GM12891 (cell line): ENCODE measurements at regions not wholly inside any gene's neighbourhood (a gene's known extent, or its start where the extent isn't known, plus 50 kb on each side); places are given as distances from the start of the nearest gene placed in this dataset.

Experiments
- DNase-seq: peaks from one replicate; pipeline ENCODE4 v3.0.0; 2011; ENCODE audit warnings: low spot score; ENCODE audit not compliant: insufficient read length
- FAIRE-seq: peaks from 2 replicates; lab custom pipeline; 2011; peaks lifted over from hg19 to GRCh38; lab: Jason Lieb, UNC
- PAX5 ChIP-seq: IDR thresholded peaks from 2 replicates; pipeline ENCODE4 v1.6.1; 2011; ENCODE audit warnings: low read length, moderate library complexity, mild to moderate bottlenecking; ENCODE audit not compliant: insufficient read depth, severe bottlenecking
- POLR2A ChIP-seq: IDR thresholded peaks from 2 replicates; pipeline ENCODE4 v1.6.1; 2011; ENCODE audit warnings: low read depth, low read length, control low read depth
- POLR2AphosphoS5 ChIP-seq: IDR thresholded peaks from 2 replicates; pipeline ENCODE4 v1.6.1; 2011; ENCODE audit warnings: low read depth, low read length, control low read depth
- POU2F2 ChIP-seq: IDR thresholded peaks from 2 replicates; pipeline ENCODE4 v1.6.1; 2011; ENCODE audit warnings: low read depth, mild to moderate bottlenecking, control low read depth, low read length, moderate library complexity
- SPI1 ChIP-seq: IDR thresholded peaks from 2 replicates; pipeline ENCODE4 v1.6.1; 2011; ENCODE audit warnings: low read depth, low read length, control low read depth
- TAF1 ChIP-seq: IDR thresholded peaks from 2 replicates; pipeline ENCODE4 v1.6.1; 2011; ENCODE audit warnings: low read depth, low read length, control low read depth

DNA sequence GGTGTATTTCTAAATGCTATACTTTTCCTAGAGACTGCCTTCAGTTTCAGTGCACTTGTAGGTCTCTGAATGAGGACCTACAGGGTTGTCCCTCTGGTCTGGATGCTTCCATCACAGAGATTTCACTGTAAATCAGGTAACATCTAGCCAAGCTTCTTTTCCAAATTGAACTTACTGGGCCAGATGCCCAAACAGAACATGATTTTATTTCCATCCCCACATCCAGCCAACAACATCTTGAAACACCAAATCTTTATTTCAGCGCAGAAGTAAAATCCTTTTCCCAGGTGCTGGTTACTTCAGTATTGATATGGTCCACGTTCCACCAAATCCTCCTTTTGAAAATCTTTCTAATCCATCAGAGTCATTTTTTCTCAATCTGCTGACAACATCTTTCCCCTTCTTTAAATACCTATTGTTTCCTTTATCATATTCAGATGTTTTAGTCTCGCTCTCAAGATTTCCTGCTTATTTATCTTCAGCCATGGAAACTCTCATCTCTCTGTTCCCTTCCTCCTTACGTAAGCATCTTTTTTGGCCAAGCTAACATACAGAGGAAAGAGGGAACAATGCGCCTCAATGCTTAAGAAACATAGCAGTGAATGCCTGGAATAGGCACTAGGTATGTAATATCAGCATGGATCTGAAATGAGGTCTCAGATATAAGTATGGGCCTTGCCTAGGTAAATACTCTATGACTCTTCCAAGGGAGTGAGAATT lies 201.2 kb upstream of the MTNR1B start:
- DNase-seq (no peak), FAIRE-seq (no peak)
- TF ChIP-seq POLR2AphosphoS5 (no peak), PAX5 (no peak), POU2F2 (no peak), POLR2A (no peak)

- DNase-seq (no peak), FAIRE-seq (no peak)
- TF ChIP-seq TAF1 (no peak), SPI1 (no peak), POLR2A (no peak), POU2F2 (no peak), PAX5 (no peak)
These were observed 200.3 kb upstream of the MTNR1B start for GRCh38 chr11:92769112-92769511.

DNA sequence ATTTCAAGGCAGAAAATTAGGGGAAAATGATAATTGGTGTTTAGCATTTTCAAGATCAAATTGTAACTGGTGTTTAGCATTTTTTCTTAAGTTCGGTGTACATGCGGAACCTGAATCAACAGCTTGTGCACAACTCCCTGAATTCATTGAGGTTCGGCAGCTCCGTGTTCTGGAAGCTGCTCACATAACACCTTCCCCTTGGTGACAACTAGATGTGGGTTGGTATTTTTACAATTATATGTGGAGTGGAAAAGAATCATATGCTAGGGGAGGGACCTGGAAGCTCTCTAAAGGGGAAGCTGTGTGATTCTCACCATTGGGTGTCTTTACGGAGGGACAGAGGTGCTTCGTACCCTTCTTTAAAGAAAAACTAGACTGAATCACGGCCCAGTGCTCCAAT lies 199.0 kb upstream of the MTNR1B start:
- FAIRE-seq (no peak), DNase-seq (no peak)
- TF ChIP-seq POLR2A (no peak), PAX5 (no peak), POU2F2 (no peak), TAF1 (no peak), POLR2AphosphoS5 (no peak), SPI1 (no peak)

GRCh38 chr11:92770981-92771380 lies 198.5 kb upstream of the MTNR1B start:
- DNase-seq (no peak), FAIRE-seq (no peak)
- no peak for TF ChIP-seq TAF1
- no peak for TF ChIP-seq POLR2AphosphoS5
- TF ChIP-seq SPI1: no peak
- TF ChIP-seq POLR2A: no peak

- no peak for FAIRE-seq
- TF ChIP-seq SPI1 (no peak), POLR2A (no peak), POLR2AphosphoS5 (no peak), POU2F2 (no peak), PAX5 (no peak), TAF1 (no peak)
- DNase-seq: no peak
These were observed 197.8 kb upstream of the MTNR1B start for GRCh38 chr11:92771701-92772100.

DNA sequence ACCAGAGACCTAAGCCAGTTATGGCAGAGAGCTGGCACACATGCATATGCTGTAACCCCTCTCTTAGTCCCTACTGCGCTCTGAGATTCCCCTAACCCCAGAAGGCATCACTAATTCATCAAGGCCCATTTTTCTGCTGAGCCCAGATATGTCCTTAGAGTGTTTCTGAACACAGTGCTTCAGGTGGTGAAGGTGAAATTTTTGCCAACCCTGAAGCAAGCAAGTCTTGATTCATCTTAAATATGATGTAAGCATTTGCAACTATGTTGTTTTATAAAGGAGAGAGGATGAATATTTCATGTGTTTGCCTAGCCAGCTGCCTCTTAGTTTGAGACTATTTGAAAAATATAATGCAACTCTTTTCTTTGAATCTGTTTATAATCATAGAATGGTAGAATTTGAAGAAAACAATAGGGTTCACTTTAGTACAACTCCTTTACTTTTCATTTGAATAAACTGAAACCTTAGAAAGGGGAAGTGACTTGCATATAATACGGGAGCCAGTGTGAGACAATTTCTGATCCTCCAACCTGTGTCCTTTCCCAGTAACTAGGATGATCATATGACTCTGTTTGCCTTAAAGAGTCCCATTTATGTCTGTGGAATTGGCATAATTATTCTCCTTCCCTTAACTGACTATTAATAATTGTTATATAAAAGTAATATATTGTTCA lies 194.3 kb upstream of the MTNR1B start:
- FAIRE-seq: no peak
- no peak for DNase-seq
- TF ChIP-seq POU2F2: no peak
- no peak for TF ChIP-seq TAF1
- TF ChIP-seq POLR2A: no peak
- TF ChIP-seq SPI1: peak; percentile 92
- TF ChIP-seq PAX5: no peak
- no peak for TF ChIP-seq POLR2AphosphoS5

DNA sequence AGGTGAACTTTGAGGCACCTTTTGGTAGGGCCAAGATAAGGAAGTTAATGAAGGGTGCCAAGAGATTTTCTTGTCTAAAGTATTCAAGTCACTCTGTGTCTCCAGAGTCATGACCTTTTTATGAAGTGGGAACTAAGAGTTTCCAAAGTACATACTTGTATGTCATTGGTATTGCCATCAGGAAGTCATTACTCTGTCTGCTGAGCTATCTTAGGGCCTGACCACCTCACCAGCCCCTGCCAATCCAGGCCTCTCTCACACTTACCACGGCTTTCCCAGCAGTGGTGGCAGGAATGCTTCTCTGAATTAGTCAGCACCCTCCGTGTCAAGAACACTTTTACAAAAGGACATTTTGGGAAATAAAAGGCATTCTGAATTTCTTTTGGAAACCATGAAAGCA lies 192.8 kb upstream of the MTNR1B start:
- FAIRE-seq: no peak
- TF ChIP-seq POLR2AphosphoS5 (no peak), POLR2A (no peak)
- no peak for DNase-seq

GRCh38 chr11:92779746-92780145 lies 189.7 kb upstream of the MTNR1B start:
- DNase-seq (no peak), FAIRE-seq (no peak)
- TF ChIP-seq POLR2A (no peak), SPI1 (no peak), POU2F2 (no peak), TAF1 (no peak), POLR2AphosphoS5 (no peak), PAX5 (no peak)

- no peak for DNase-seq
- TF ChIP-seq PAX5 (no peak), SPI1 (no peak), POLR2A (no peak), TAF1 (no peak), POLR2AphosphoS5 (no peak), POU2F2 (no peak)
- FAIRE-seq: no peak
These were observed 188.3 kb upstream of the MTNR1B start for GRCh38 chr11:92781151-92781550.

DNA sequence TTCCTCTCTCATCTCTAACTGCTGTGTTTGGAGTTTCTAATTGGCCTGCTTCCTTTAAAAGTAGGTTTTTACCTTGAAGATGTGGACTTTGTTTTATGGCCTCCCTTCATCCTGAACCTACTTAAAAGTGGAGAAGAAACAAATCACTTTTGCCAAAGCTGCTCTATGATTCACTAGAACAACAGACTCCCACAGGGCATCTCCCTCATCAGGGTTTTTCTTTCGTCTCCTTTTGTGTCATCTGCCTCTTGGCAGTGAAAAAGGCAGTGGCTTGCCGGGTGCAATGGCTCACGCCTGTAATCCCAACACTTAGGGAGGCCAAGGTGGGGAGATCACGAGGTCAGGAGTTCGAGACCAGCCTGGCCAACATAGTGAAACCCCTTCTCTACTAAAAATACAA lies 186.6 kb upstream of the MTNR1B start:
- FAIRE-seq: no peak

More for the DNA sequence above, 186.6 kb upstream of the MTNR1B start:
- DNase-seq: no peak
- TF ChIP-seq POU2F2 (no peak), PAX5 (no peak), POLR2A (no peak), POLR2AphosphoS5 (no peak), TAF1 (no peak), SPI1 (no peak)
